OCI-LY3 (cell line): ENCODE measurements at regions not wholly inside any gene's neighbourhood (a gene's known extent, or its start where the extent isn't known, plus 50 kb on each side); places are given as distances from the start of the nearest gene placed in this dataset.

Experiments
- CTCF ChIP-seq: fragments of 200-600, 300-600 bp; sonication (generic); IDR thresholded peaks from 2 replicates; pipeline ENCODE4 v1.5.1; 2014; ENCODE audit warnings: antibody characterized with exemption, low read length, low read depth
- EZH2phosphoT487 ChIP-seq: fragments of 200-600 bp; shearing (Covaris generic); IDR thresholded peaks from 2 replicates; pipeline ENCODE4 v1.6.1; 2018; ENCODE audit warnings: antibody characterized with exemption, mixed run types, low read depth

- no peak for TF ChIP-seq CTCF
- TF ChIP-seq EZH2phosphoT487, result no peak
Measured at GRCh38 chr3:23003733-23004046, 199.4 kb upstream of the UBE2E2 start.
